ENCODE measurements at regions not wholly inside any gene's neighbourhood (a gene's known extent, or its start where the extent isn't known, plus 50 kb on each side); places are given as distances from the start of the nearest gene placed in this dataset.

- H3K4me3 ChIP-seq, result no peak overlapping the region
- H3K27ac ChIP-seq, result no peak overlapping the region
- H3K27me3 ChIP-seq, result no peaks in the 10 kb centered on the region
- no peaks in the 10 kb centered on the region for H3K36me3 ChIP-seq
- H3K4me1 ChIP-seq, result no peaks in the 10 kb centered on the region
- H3K9me3 ChIP-seq, result no peaks in the 10 kb centered on the region
- intact Hi-C loops (cut with DNase I; ENCODE audit: low total_unique reads), result no loop called here
- DNase-seq, result no peak
- TF ChIP-seq CTCF (IDR thresholded peaks at IDR 0.05), result no peak
Measured at GRCh38 chr9:108316066-108316465, 539.7 kb downstream of the ACTL7B start.

GRCh38 chr9:108311745-108312144 is 544.0 kb downstream of the ACTL7B start:
- intact Hi-C loops (cut with DNase I; ENCODE audit: low total_unique reads), result no loop called here
- Histone ChIP-seq H3K27me3 (no peaks in the 10 kb centered on the region), H3K27ac (no peak overlapping the region), H3K4me3 (no peak overlapping the region), H3K4me1 (no peaks in the 10 kb centered on the region), H3K36me3 (no peaks in the 10 kb centered on the region), H3K9me3 (no peaks in the 10 kb centered on the region)
- no peak for TF ChIP-seq CTCF (IDR thresholded peaks at IDR 0.05)
- no peak for DNase-seq

- H3K36me3 ChIP-seq, result no peaks in the 10 kb centered on the region
- no peak for TF ChIP-seq CTCF (IDR thresholded peaks at IDR 0.05)
- no peaks in the 10 kb centered on the region for H3K4me1 ChIP-seq
- no peaks in the 10 kb centered on the region for H3K27me3 ChIP-seq
- H3K9me3 ChIP-seq, result no peaks in the 10 kb centered on the region
- DNase-seq, result no peak
- intact Hi-C loops (cut with DNase I; ENCODE audit: low total_unique reads), result no loop called here
- H3K27ac ChIP-seq, result no peak overlapping the region
- H3K4me3 ChIP-seq, result no peak overlapping the region
Measured at GRCh38 chr9:108310202-108310601, 545.6 kb downstream of the ACTL7B start.

GRCh38 chr9:108300306-108301287 is 555.2 kb downstream of the ACTL7B start:
- H3K27ac ChIP-seq, result no peak overlapping the region
- H3K9me3 ChIP-seq, result no peaks in the 10 kb centered on the region
- H3K36me3 ChIP-seq, result no peaks in the 10 kb centered on the region
- no peak overlapping the region for H3K4me3 ChIP-seq
- H3K27me3 ChIP-seq, result no peaks in the 10 kb centered on the region
- H3K4me1 ChIP-seq, result peaks cover 0 to 16% (median 0%) of the 10 kb centered on the region in 4 donors
- no peak for TF ChIP-seq CTCF (IDR thresholded peaks at IDR 0.05)
- intact Hi-C loops (cut with DNase I; ENCODE audit: low total_unique reads), result no loop called here
- DNase-seq, result no peak

GRCh38 chr9:108297073-108297472 is 558.7 kb downstream of the ACTL7B start:
- no peaks in the 10 kb centered on the region for H3K27me3 ChIP-seq
- TF ChIP-seq CTCF (IDR thresholded peaks at IDR 0.05), result no peak
- DNase-seq, result peak; percentile 74 to 78
- H3K36me3 ChIP-seq, result no peaks in the 10 kb centered on the region
- no peak overlapping the region for H3K4me3 ChIP-seq
- peaks cover 0 to 18% (median 0%) of the 10 kb centered on the region in 4 donors for H3K4me1 ChIP-seq
- H3K9me3 ChIP-seq, result no peaks in the 10 kb centered on the region
- no peak overlapping the region for H3K27ac ChIP-seq
- intact Hi-C loops (cut with DNase I; ENCODE audit: low total_unique reads), result no loop called here
